ENCODE measurements at regions not wholly inside any gene's neighbourhood (a gene's known extent, or its start where the extent isn't known, plus 50 kb on each side); places are given as distances from the start of the nearest gene placed in this dataset.

DNA sequence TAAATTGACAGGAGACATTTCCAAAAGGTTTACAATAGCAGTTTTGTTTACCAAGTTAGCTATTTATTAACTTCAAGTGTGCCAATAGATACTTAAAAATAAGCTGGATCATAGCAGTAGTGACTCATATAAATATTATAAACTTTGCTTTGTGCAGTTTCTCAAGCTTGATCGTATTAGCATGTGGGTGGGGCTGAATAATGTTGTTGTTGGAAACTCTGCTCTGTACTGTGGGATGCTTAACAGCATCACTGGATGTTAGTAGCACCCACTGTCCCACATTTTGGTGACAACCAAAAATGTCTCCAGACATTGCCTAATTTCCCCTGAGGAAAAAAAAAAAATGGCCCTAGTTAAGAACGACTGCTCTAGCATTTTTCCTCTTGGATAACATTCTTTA, 855.2 kb upstream of the ADGRL3 start:
- TF ChIP-seq CTCF (conservative IDR thresholded peaks at IDR 0.05; ENCODE audit: low read length) = no peak
- no peak for TF ChIP-seq EZH2phosphoT487 (IDR thresholded peaks at IDR 0.05; ENCODE audit: borderline replicate concordance)
